ENCODE measurements at regions not wholly inside any gene's neighbourhood (a gene's known extent, or its start where the extent isn't known, plus 50 kb on each side); places are given as distances from the start of the nearest gene placed in this dataset.

- in situ Hi-C loops (cut with HindIII; ENCODE audit: low sequenced_read_pairs) = no loop called here
- TF ChIP-seq, protein P1, sequence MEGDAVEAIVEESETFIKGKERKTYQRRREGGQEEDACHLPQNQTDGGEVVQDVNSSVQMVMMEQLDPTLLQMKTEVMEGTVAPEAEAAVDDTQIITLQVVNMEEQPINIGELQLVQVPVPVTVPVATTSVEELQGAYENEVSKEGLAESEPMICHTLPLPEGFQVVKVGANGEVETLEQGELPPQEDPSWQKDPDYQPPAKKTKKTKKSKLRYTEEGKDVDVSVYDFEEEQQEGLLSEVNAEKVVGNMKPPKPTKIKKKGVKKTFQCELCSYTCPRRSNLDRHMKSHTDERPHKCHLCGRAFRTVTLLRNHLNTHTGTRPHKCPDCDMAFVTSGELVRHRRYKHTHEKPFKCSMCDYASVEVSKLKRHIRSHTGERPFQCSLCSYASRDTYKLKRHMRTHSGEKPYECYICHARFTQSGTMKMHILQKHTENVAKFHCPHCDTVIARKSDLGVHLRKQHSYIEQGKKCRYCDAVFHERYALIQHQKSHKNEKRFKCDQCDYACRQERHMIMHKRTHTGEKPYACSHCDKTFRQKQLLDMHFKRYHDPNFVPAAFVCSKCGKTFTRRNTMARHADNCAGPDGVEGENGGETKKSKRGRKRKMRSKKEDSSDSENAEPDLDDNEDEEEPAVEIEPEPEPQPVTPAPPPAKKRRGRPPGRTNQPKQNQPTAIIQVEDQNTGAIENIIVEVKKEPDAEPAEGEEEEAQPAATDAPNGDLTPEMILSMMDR (IDR thresholded peaks at IDR 0.05; ENCODE audit: low read depth, low read length) = no peak
- no peak for DNase-seq (ENCODE audit: low read depth, low spot score)
- H3K4me3 ChIP-seq (ENCODE audit: low read depth, low read length) = no peak overlapping the region
Measured at GRCh38 chr2:164134336-164134735, 398.5 kb upstream of the FIGN start.

DNA sequence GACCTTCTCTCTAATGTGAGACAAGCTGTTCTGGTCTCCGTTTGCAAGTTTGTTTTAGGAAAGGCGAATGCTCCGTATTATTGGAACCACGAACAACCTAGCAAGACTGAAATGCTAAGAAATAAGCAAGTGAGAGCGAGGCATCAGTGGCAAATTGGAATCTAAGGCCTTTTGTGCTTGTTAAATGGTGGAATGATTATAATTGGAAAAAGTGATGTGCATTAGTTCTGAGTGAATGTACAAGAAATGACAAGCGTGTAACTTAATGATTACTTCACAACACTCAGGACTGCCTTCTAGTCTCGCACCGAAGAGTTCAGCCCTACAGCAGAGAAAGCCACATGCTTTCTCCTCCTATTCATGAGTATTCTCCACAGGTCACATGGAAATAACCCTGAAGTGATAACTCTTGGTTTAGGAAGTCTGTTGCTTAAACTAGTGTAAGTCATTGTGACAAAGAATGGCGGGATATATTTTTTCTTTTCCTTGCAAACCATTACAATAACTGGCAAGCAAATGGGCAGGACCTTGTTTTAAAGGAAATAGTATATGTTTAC, 392.2 kb upstream of the FIGN start:
- in situ Hi-C loops (cut with HindIII; ENCODE audit: low sequenced_read_pairs) = no loop called here
- DNase-seq (ENCODE audit: low read depth, low spot score) = no peak
- TF ChIP-seq, protein P1 (IDR thresholded peaks at IDR 0.05; ENCODE audit: low read depth, low read length) = no peak
- H3K4me3 ChIP-seq (ENCODE audit: low read depth, low read length) = no peak overlapping the region

DNA sequence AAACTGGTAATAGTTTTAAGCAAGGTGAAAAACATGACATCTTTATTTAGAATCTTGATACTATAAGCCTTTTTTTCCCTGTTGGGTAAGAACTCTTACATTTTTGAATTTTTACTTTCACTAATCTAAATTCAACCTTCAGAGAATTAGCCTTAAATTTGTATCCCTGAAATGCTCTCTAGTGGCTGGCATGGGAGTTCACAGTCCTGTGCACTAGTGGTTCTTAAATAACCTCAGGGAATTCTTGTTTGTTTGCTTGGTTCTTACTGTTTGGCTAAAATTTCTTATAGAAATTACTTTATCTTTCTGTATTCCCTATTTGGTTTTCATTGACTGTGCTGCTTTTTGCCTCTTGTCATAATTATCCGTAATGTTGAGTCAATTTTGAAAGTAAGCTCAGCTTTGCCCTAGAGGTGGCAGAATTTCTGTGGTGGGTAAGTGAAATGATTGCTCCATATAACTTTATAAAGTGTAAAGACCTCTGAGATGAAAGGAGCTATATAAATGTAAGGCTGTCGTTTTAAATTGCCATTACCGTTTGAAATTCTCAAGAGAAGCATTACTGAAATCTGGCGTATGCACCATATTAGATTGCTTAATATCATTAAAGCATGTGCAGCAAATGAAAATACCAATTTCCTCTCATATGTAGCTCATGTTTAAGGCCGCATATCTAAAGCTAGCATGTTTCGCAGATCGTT, 391.3 kb upstream of the FIGN start:
- TF ChIP-seq, protein P1 (IDR thresholded peaks at IDR 0.05; ENCODE audit: low read depth, low read length) = peak; percentile 40
- peak; percentile 46 for DNase-seq (ENCODE audit: low read depth, low spot score)
- H3K4me3 ChIP-seq (ENCODE audit: low read depth, low read length) = no peak overlapping the region
- in situ Hi-C loops (cut with HindIII; ENCODE audit: low sequenced_read_pairs) = no loop called here

DNA sequence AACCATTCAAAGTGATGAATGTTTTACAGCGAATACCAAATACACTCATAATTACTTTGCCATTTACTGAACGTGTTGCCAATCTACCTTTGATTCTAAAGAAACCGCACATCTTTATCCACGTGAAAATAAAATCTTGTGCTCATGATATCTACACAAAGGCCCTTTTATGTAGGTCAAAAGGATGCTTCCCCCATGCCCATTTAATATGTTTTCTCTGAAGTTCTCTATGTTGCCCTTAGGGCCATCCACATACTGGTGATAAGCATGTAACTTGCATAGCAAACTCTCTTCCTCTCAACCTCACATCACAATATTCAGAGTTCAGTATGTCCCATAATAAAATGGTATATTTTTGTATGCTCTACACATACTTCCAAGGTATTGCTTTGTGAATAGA, 380.0 kb upstream of the FIGN start:
- TF ChIP-seq, protein P1 (IDR thresholded peaks at IDR 0.05; ENCODE audit: low read depth, low read length) = no peak
- in situ Hi-C loops (cut with HindIII; ENCODE audit: low sequenced_read_pairs) = no loop called here
- no peak overlapping the region for H3K4me3 ChIP-seq (ENCODE audit: low read depth, low read length)
- no peak for DNase-seq (ENCODE audit: low read depth, low spot score)

DNA sequence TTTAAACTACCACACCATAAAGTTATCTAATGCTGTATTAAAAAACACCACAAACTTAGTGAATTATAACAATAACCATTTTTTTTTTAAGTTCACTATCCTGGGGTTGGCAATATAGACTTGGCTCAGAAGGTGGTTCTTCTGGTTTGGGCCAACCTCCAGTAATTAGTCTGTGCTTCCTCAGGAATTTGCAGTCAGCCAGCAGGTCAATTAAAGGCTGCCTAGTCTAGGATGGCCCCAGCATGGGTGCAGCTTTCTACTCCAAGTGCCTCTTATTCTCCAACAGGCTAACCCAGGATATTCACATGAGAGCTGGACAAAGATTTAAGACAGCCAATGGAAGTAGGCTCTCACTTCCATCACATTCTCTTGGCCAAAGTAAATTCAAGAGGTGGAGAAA, 379.1 kb upstream of the FIGN start:
- no peak for DNase-seq (ENCODE audit: low read depth, low spot score)
- in situ Hi-C loops (cut with HindIII; ENCODE audit: low sequenced_read_pairs) = no loop called here
- TF ChIP-seq, protein P1 (IDR thresholded peaks at IDR 0.05; ENCODE audit: low read depth, low read length) = no peak
- H3K4me3 ChIP-seq (ENCODE audit: low read depth, low read length) = no peak overlapping the region

GRCh38 chr2:164112105-164112504, 376.3 kb upstream of the FIGN start:
- no peak for DNase-seq (ENCODE audit: low read depth, low spot score)
- in situ Hi-C loops (cut with HindIII; ENCODE audit: low sequenced_read_pairs) = no loop called here
- TF ChIP-seq, protein P1 (IDR thresholded peaks at IDR 0.05; ENCODE audit: low read depth, low read length) = no peak
- no peak overlapping the region for H3K4me3 ChIP-seq (ENCODE audit: low read depth, low read length)
